Stomach smooth muscle (tissue), 2 donors: ENCODE measurements at regions not wholly inside any gene's neighbourhood (a gene's known extent, or its start where the extent isn't known, plus 50 kb on each side); places are given as distances from the start of the nearest gene placed in this dataset.
"Not testable (repeated sequence)": the region's sequence is repeated elsewhere in the genome, so short reads cannot be mapped to it uniquely, and the experiment has no call there.

Experiments used
- H3K27ac ChIP-seq: one replicate; pipeline ENCODE4 v1.7.0; 2013; ENCODE audit warnings: mild to moderate bottlenecking, low read length, inconsistent platforms
- H3K27me3 ChIP-seq, 2 donors: one replicate each; pipeline ENCODE4 v1.7.0; 2013; ENCODE audit warnings: low read length in 2 of 2; ENCODE audit not compliant: insufficient read depth in 2 of 2, control insufficient read depth in 1 of 2
- H3K36me3 ChIP-seq, 2 donors: one replicate each; pipeline ENCODE4 v1.7.0; 2013; ENCODE audit warnings: low read length in 2 of 2; ENCODE audit not compliant: control insufficient read depth in 2 of 2, insufficient read depth in 2 of 2
- H3K4me1 ChIP-seq: one replicate; pipeline ENCODE4 v1.7.0; 2013; ENCODE audit warnings: low read length; ENCODE audit not compliant: control insufficient read depth, insufficient read depth
- H3K4me3 ChIP-seq, 2 donors: one replicate each; pipeline ENCODE4 v1.7.0; 2013; ENCODE audit warnings: low read length in 2 of 2
- H3K9ac ChIP-seq, 2 donors: one replicate each; pipeline ENCODE4 v1.7.0; 2013; ENCODE audit warnings: low read length in 2 of 2, mild to moderate bottlenecking in 1 of 2
- H3K9me3 ChIP-seq, 2 donors: one replicate each; pipeline ENCODE4 v1.7.0; 2013; ENCODE audit warnings: low read length in 2 of 2; ENCODE audit not compliant: control insufficient read depth in 2 of 2
- donor health status: healthy.
- donor health status: Pancreatic carcinoma.

DNA sequence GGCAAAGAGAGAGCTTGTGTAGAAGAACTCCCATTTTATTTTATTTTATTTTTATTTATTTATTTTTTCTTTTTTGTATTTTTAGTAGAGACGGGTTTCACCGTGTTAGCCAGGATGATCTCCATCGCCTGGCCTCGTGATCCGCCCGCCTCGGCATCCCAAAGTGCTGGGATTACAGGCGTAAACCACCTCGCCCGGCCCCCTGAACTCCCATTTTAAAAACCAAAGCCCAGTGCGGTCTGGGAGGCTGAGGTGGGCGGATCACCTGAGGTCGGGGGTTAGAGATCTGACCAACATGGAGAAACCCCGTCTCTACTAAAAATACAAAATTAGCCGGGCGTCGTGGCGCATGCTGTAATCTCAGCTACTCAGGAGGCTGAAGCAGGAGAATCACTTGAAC lies 267.8 kb upstream of the ZNF804A start:
- not testable (repeated sequence) for H3K4me1 ChIP-seq, H3K36me3 ChIP-seq, H3K9ac ChIP-seq, H3K27me3 ChIP-seq, H3K27ac ChIP-seq, H3K9me3 ChIP-seq, H3K4me3 ChIP-seq

DNA sequence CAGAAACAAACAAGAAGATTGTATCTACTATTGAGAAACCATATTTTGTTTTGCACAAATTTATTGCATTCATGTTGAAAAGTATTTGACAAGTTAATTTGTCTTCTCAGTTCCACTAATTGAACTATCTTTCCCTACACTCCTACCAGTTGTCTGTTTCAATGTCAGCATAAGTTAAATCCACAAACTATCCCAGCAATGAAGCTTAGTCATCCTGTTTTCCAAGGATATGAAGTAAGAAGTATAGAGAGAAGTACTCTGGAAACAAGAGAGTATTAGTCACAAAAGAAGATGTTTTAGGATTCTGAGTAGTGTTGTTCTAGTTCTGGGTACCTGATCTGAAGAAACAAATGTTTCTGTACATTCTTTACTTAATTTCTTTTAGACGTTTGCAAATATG lies 261.6 kb upstream of the ZNF804A start:
- Histone ChIP-seq H3K4me1 (no peaks in the 10 kb centered on the region), H3K27me3 (no peaks in the 10 kb centered on the region), H3K36me3 (no peaks in the 10 kb centered on the region), H3K9ac (no peak overlapping the region), H3K27ac (no peak overlapping the region), H3K9me3 (no peaks in the 10 kb centered on the region), H3K4me3 (no peak overlapping the region)

DNA sequence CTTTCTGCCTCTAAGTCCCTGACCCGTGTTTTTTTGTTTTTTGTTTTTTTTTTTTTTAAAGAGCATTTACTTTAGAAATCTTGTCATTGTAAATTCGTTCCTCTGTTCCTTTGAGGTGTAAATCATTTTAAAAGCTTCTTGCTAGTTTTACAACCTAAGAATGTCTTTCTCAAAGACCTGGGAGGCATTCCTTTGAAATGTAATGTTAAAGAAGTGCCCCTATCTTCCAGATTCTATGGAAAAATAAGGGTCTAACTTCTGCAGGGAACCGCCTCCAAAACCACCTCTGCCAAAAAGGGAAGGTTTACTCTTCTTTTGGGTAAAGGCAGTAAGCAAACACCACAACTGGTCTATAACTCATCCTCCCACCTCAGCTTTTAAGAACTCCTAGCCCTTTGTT lies 259.6 kb upstream of the ZNF804A start:
- Histone ChIP-seq H3K9me3 (no peaks in the 10 kb centered on the region), H3K36me3 (no peaks in the 10 kb centered on the region), H3K4me3 (no peak overlapping the region), H3K9ac (no peak overlapping the region), H3K4me1 (no peaks in the 10 kb centered on the region), H3K27me3 (no peaks in the 10 kb centered on the region), H3K27ac (no peak overlapping the region)

DNA sequence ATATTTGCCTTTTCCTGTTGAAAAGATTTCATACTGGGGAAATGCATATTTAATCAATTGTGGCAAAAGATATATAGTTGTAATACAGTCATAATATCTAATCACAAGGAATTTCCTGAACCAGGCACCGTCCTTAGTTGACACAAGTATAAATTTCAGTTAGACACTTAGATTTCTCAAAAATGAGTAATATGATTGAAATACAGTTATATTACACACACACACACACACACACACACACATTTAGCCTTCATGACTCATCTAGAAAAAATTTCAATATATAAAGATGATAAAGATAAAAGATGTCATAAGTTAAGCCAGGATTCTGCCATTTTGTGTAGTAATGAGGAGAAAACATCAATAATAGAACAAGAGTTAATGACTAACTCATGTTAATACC lies 258.4 kb upstream of the ZNF804A start:
- no peaks in the 10 kb centered on the region for H3K27me3 ChIP-seq
- no peaks in the 10 kb centered on the region for H3K4me1 ChIP-seq
- H3K27ac ChIP-seq, result no peak overlapping the region
- no peaks in the 10 kb centered on the region for H3K36me3 ChIP-seq
- no peak overlapping the region for H3K9ac ChIP-seq
- no peaks in the 10 kb centered on the region for H3K9me3 ChIP-seq
- H3K4me3 ChIP-seq, result no peak overlapping the region

DNA sequence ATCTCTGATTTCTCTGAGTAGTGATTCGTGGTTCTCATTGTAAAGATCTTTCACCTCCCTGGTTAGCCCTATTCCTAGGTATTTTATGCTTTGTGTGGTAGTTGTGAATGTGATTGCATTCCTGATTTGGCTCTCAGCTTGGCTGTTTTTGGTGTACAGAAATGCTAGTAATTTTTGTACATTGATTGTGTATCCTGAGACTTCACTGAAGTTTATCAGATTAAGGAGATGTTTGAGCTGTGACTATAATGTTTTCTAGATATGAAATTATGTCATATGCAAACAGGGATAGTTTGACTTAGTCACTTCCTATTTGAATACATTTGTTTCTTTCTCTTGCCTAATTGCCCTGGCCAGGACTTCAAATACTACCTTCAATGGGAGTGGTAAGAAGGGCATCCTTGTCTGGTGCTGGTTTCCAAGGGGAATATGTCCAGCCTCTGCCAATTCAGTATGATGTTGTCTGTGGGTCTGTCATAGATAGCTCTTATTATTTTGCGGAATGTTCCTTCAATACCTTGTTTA lies 251.9 kb upstream of the ZNF804A start:
- no peak overlapping the region for H3K9ac ChIP-seq
- H3K36me3 ChIP-seq, result no peaks in the 10 kb centered on the region
- H3K4me1 ChIP-seq, result no peaks in the 10 kb centered on the region
- no peak overlapping the region for H3K4me3 ChIP-seq
- no peaks in the 10 kb centered on the region for H3K9me3 ChIP-seq
- no peak overlapping the region for H3K27ac ChIP-seq
- H3K27me3 ChIP-seq, result no peaks in the 10 kb centered on the region

DNA sequence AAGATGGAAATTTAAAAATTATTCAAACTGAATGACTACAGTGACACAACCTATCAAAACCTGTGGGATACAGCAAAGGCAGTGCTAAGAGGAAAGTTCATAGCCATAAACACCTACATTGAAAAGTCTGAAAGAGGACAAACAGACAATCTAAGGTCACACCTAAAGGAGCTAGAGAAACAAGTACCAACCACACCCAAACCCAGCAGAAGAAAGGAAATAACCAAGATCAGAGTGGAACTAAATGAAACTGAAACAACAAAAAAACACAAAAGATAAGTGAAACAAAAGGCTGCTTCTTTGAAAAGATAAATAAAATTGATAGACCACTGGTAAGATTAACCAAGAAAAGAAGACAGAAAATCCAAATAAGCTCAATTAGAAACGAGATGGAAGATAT lies 247.2 kb upstream of the ZNF804A start:
- H3K9ac ChIP-seq, result no peak overlapping the region
- no peak overlapping the region for H3K4me3 ChIP-seq
- no peaks in the 10 kb centered on the region for H3K27me3 ChIP-seq
- no peaks in the 10 kb centered on the region for H3K4me1 ChIP-seq
- no peaks in the 10 kb centered on the region for H3K9me3 ChIP-seq
- H3K36me3 ChIP-seq, result no peaks in the 10 kb centered on the region
- H3K27ac ChIP-seq, result no peak overlapping the region

DNA sequence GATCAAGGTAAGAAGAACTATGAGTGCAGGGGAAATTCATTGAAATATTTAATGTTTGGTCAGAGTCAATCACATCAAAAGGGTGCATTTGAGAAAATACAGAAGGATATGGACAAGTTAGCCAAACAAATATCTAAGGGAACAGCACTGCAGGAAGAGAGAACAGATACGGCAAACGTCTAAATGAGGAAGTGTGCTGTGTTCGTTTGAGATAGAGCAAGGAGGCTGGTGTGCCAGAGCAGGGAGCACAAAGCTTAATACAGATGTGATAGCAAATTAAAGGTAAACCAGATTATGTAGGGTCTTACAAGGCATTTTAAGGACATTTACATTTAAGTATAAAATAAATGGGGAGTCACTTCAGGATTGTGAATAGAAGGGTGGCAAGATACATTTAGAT lies 241.3 kb upstream of the ZNF804A start:
- Histone ChIP-seq H3K9me3 (no peaks in the 10 kb centered on the region), H3K27ac (no peak overlapping the region), H3K9ac (no peak overlapping the region), H3K27me3 (no peaks in the 10 kb centered on the region), H3K36me3 (no peaks in the 10 kb centered on the region), H3K4me3 (no peak overlapping the region), H3K4me1 (no peaks in the 10 kb centered on the region)

DNA sequence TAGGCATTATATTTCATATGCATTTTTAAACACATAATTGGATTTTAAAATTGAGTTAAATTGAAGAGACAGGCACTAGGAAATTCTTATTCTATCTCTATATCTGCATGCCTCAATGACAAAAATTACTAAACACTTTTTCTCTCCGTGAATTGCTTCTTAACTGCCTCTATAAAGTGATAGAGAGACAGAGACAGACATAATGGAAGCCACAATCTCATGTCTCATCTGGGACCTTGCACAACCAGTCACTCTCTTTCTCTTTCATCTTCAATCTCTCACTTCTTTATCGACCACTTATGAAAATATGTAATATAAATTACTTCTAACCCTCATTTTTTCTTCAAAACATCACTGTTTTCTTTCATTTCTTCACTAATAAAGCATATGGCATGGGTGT lies 238.9 kb upstream of the ZNF804A start:
- Histone ChIP-seq H3K4me1 (no peaks in the 10 kb centered on the region), H3K27me3 (no peaks in the 10 kb centered on the region), H3K27ac (no peak overlapping the region), H3K9ac (no peak overlapping the region), H3K36me3 (no peaks in the 10 kb centered on the region), H3K9me3 (no peaks in the 10 kb centered on the region), H3K4me3 (no peak overlapping the region)

DNA sequence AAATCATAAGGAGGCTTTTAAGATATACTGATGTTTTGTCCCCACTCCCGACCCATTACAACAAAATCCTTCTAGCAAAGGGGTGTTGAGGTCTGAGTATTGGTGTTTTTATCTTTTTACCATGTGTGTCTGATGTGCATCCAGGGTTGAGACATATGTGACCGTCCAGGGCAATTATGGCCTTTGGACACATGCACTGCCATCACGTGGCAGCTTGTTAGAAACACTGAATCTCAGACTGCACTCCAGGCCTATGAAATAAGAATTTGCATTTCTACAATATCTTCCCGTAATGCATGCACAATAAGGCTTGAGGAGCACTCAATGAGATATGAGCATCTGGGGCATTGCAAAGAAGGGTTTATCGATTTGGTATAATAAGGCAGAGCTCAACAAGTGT lies 235.1 kb upstream of the ZNF804A start:
- H3K27ac ChIP-seq, result no peak overlapping the region
- no peaks in the 10 kb centered on the region for H3K4me1 ChIP-seq
- H3K9me3 ChIP-seq, result no peaks in the 10 kb centered on the region
- no peak overlapping the region for H3K9ac ChIP-seq
- H3K4me3 ChIP-seq, result no peak overlapping the region
- H3K27me3 ChIP-seq, result no peaks in the 10 kb centered on the region
- no peaks in the 10 kb centered on the region for H3K36me3 ChIP-seq

DNA sequence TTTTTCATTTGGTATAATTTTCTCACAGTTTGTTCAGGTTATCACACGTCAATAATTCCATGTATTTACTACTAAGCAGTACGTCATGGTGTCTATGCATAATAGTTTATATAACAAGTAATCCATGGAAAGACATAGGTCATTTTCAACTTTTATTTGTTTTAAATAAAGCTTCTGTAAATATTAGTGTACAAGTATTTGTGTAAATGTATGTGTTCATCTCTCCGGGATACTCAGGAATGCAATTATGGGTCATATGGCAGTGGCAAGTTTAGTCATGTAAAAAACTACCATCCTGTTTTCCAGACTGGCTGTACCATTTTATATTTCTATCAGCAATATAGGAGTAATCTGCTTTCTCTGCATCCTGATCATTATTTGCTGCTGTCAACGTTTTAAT lies 231.1 kb upstream of the ZNF804A start:
- Histone ChIP-seq H3K4me1 (no peaks in the 10 kb centered on the region), H3K27ac (no peak overlapping the region), H3K27me3 (no peaks in the 10 kb centered on the region), H3K4me3 (no peak overlapping the region), H3K9me3 (no peaks in the 10 kb centered on the region), H3K36me3 (no peaks in the 10 kb centered on the region), H3K9ac (no peak overlapping the region)

DNA sequence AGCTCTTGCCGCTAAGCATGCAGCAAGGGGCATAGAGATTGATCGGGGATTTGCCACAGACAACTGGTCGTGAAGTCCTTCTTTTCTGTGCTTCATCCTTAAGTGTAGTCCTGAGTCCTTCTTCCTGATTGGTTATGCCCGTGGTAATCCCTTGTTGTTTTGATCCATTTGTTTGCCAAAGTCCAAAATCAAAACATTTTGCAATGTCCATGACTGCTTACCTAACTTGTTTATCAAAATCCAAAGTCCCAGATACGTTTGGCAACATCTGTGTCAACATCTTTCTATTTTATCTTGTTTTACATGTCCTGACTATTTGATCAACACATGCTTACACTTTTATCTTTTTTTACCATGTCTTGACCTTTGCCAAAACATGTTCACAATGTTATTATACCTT lies 229.0 kb upstream of the ZNF804A start:
- H3K27me3 ChIP-seq, result no peaks in the 10 kb centered on the region
- no peaks in the 10 kb centered on the region for H3K4me1 ChIP-seq
- H3K9ac ChIP-seq, result no peak overlapping the region
- H3K36me3 ChIP-seq, result no peaks in the 10 kb centered on the region
- no peaks in the 10 kb centered on the region for H3K9me3 ChIP-seq
- H3K27ac ChIP-seq, result no peak overlapping the region
- no peak overlapping the region for H3K4me3 ChIP-seq

DNA sequence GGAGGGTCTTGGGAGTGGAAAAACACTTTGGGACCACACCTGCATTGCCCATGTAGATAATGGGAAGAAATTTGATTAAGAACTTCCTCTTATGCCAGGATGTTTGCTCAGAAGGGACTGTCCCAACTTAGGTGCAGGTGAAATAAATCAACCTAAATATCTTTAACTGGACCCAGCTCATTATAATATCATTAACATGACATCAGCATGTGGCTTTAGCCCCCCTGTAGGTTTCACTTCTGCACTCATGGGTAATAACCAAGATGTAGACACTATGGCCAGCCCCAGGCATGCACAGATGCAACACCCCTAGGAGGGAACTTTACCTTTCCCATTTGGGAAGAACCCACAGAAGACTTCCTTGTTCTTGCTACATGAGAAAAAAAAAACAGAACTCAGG lies 227.4 kb upstream of the ZNF804A start:
- H3K4me3 ChIP-seq, result no peak overlapping the region
- H3K27me3 ChIP-seq, result no peaks in the 10 kb centered on the region
- no peaks in the 10 kb centered on the region for H3K4me1 ChIP-seq
- no peak overlapping the region for H3K9ac ChIP-seq
- H3K36me3 ChIP-seq, result no peaks in the 10 kb centered on the region
- no peaks in the 10 kb centered on the region for H3K9me3 ChIP-seq
- H3K27ac ChIP-seq, result no peak overlapping the region
